SIG-M5 (cell line): ENCODE measurements at regions not wholly inside any gene's neighbourhood (a gene's known extent, or its start where the extent isn't known, plus 50 kb on each side); places are given as distances from the start of the nearest gene placed in this dataset.
"Not testable (repeated sequence)": the region's sequence is repeated elsewhere in the genome, so short reads cannot be mapped to it uniquely, and the experiment has no call there.

ENCODE experiments used
- DNase-seq: peaks from one replicate; lab custom pipeline; 2025; lab: John Stamatoyannopoulos, UW

DNA sequence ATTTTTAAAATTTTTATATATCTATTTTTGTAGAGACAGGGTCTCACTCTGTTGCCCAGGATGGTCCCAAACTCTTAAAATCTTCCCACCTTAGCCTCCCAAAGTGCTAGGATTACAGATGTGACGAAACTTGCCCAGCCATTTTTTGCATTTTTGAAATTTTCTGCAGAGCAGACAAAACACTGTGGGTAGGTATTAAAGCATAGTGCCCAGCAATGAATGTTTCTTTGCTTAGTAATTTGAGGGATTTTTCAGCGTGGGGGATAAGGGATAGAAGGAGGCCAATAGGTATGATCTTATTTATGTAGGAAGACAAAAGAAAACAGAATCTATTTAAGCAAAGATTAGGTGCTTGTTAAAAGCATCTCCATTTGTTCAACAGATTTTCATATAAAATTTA is 446.8 kb upstream of the DPH6 start:
- no peak for DNase-seq

DNA sequence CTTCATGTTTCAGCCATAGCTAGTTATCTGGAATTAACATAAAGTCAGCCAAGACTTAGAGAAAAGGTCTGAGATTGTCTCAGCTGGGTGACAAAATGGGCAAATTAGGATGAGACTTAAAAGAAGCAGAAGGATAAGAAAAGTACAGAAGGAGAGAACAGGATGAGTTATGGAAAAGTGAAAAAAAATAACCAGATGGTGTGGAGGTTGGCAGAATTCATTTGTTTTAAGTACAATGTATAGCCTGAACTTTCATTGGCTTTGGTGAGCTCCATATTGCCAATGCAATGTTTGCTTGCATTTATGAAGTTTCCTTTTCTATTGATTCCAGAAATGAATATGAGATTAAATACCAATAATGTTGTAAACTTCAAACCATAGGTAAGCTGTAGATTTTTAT is 447.2 kb upstream of the DPH6 start:
- DNase-seq: no peak

DNA sequence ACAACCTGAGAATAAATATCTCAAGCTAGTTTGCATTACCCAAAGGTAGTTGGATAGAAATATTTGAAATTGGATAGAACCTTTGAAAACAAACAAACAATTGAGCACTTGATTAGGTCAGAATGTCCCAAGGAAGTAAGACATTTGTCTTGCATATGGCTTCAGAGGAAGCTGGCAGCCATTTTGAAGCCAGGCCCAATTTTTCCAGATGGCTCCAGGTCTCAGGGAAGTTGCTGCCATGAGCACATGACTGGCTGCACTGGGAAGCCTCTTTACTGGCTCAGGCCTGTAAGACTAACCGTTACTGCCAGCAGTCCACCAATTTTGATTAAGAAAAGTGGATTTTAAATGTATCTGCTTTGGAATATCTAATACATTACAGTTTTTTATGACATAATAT is 448.9 kb upstream of the DPH6 start:
- DNase-seq: no peak

DNA sequence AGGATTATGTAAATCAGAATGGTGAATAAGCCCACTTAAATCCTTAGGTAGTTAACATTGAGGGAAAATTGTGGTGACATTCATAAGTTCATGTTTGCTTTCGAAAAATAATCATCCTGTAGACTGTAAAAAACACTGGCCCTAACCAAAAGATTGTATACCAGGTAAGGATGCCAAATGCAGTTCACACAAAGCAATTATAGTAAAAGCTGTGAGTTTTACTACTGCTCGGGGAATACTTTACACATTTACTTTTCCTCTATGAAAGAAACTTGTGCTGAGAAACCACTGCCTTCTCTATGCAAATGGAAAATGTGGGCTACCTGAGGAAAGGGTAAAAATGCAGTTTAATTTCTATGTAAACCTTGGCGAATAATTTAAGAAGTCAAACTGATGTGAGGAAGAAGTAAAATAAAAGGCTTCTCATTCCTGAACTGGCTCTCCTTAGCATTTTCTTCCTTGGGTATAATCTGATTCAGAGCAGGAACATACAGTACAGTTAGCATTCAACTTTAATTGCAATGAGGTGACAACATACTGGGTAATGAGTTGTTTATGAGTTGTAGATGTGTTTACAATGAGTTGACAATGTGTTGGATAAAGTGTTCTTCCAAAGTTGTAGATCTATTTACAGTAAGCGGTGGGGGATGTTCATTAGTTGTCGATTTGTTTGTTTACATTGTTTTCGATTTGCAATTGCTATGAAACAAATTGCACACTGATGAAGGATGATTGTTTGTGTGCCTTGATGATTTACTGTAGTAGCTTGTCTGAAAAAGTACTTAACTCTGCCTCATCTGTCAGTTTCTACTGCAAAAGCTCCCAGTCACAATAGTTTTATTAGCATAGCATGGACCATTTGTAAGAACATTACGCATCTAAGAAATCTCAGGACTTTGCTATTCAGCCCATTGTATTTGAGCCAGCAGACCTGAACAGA is 453.0 kb upstream of the DPH6 start:
- DNase-seq: no peak

- no peak for DNase-seq
Observed at GRCh38 chr15:36004891-36005490, 459.0 kb upstream of the DPH6 start.

DNA sequence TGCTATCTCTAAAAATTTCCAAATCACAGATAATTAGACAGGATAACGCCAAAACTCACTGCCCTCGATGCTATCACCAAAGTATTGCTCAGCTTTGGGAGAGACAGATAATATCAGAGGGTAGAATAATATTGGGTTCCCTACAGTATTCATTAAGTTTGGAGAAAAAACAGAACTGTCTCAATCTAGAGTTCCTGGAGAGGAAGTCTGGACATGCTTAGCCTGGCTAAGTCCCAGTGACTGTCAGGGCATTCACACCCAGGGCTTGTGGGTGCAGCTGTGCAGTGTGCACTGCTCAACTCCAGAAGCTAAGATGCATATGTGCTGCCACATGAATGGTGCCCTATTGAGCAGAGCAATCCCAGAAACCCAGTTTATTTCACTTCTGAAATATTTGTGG is 459.6 kb upstream of the DPH6 start:
- no peak for DNase-seq

DNA sequence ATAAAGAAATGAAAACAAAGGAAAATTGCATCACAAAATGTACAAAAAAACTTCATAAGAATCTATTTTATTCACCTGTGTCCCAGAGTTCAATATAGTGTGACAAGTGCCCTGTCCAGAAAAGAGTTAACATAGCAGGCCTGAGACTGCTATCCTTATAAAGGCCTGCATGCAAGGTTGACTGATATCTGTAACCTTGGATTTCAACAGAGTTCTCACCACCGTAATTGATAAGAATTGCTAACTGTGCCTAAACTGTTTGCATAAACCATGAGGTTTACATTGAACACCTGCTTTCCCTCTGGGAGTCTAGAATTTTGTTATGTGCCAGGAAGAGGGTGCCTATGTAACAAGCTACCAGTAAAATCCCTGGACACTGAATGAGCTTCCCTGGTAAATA is 461.7 kb upstream of the DPH6 start:
- DNase-seq: no peak

DNA sequence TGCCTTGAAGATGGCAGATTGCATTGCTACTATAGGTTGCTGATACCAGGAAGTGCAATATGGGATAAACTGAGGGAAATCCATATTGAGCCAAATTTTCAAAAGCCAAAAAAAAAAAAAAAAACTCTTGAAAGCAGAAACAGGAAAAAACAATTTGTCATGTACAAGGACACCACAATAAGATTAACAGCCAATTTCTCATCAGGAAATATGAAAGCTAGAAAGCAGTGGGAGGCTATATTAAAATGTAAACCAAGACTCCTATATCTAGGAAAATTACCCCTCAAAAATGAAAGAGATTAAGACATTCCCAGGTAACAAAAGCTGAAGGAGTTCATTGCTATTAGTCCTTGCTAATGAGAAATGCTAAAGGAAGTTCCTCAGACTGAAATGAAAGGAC is 462.8 kb upstream of the DPH6 start:
- no peak for DNase-seq

DNA sequence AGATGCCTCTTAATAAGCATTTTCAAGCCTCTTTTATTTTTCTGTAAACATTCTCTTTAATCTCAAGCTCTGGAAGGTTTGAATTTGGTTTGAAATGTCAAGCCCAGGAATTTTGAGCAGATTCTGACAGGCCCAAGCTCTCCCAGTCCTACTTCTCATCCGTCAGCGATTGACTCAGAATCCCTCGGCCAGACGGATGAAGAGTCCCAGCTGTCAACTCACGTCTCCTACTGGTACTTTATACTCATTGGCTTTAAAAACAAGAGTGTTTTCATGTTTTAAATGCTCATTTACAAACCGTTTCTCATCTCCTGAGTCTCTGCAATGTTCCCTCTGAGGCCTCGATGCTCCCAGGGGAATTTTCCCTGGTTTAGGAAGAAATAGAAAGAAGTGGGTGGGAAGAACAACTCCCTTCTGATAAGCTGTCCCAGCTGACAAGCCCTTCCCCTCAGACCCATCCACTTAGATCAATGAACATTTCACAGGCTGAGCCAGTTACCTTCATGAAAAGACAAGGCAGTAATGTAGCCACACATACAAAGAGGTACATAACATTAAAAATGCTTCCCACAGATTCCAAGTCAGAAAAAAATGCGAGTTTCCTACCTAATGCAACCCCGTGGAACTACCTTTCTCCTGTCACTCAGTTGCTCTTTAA is 478.2 kb upstream of the DPH6 start:
- no peak for DNase-seq

DNA sequence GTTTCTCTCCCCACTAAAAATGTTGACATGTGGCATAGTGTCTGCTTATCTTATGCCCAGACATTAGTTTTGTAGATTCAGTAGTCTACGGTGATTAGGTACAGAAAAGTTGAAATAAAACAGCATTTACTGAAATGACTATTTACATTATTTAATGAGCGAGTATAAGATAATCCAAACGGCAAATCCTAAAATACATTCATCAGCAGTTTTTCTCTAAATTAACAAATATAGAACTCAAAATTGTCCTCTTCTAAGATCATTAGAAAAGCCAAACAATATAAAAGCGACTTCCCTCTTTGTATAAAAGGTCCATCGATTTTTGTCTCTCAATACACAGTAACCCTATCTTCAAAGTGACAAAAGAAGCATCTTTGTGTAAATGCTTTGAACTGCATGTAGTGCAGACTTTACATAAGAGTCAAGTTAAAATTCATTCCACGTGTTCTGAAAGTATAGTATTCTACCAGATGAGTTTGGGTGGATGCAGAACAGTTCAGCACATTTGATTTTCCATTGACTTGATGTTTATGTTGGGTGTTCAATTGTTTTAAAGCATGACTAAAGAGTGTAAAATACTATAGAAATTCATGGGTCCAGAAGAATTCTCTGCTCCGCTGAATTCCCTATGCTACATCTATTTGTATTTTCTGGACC is 480.8 kb upstream of the DPH6 start:
- DNase-seq: no peak

GRCh38 chr15:36029606-36030210 is 483.7 kb upstream of the DPH6 start:
- no peak for DNase-seq

GRCh38 chr15:36039996-36040572 is 494.1 kb upstream of the DPH6 start:
- DNase-seq: no peak

GRCh38 chr15:36047018-36047716 is 501.2 kb upstream of the DPH6 start:
- not testable (repeated sequence) for DNase-seq

DNA sequence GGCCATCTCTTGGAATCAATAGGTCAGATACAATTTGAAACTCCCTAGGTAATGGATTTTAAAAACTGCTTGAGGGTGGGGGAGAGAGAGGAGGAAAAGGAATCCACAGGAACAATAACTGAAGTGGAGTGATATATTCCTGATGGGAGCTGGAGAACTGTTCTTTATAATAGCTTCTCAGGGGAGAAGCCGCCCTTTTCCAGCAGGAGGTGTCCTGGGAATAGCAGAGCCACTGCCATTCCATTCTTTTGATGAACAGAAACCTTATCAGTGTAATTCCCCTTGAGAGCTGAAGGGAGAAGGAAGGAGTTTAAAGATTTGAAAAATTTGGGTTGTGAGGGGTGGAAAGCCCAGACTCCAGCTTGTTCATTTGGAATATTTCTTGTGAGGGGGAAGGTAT is 504.9 kb upstream of the DPH6 start:
- DNase-seq: no peak

DNA sequence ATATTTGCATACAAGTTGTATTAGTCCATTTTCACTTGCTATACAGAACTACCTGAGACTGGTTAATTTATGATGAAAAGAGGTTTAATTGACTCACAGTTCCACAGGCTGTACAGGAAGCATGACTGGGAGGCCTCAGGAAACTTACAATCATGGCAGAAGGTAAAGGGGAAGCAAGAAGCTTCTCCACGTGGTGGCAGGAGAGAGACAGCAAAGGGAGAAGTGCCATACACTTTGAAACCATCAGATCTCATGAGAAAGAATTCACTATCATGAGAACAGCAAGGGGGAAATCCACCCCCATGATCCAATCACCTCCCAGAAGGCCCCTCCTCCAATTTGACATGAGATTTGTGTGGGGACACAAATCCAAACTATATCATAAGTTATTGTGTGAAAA is 506.7 kb upstream of the DPH6 start:
- not testable (repeated sequence) for DNase-seq

DNA sequence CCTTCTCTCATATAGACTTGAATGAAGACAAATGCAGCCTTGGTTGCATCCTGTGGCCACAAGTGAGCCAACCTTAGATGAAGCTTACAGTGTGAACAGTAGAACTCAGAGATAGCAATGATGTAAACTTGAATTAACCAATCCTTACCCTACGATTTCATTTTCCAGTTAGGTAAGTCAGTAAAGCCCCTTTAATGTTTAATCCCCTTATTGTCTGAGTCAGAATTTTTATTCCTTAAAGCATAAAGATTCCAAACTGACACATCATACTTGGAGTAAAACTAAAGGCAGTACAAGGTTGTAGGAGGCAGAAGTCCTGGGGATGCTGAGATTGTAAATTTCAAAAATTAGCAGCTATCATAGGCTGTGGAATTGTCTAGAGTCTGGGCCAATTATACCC is 507.8 kb upstream of the DPH6 start:
- no peak for DNase-seq

GRCh38 chr15:36059596-36059995 is 513.6 kb upstream of the DPH6 start:
- no peak for DNase-seq

DNA sequence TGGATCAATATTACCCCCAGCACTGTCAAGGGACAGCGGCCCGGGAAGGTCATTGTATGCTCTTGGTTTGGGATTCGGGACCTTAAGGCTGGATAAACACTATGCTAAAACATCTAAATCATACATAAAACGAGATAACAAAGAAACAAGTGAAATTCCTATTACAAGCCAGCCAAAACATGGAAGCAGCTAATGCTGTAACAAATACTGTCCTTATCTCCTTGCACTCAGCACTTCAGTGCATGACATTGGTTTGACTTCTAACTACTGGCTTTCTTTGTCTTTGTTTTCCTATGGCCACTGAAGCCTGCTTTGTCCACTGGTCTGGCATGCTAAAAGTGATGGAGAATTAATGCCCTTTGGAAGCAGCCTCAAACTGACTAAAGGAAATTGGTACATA is 516.4 kb upstream of the DPH6 start:
- no peak for DNase-seq

GRCh38 chr15:36066757-36067156 is 512.7 kb upstream of the CDIN1 start:
- no peak for DNase-seq

DNA sequence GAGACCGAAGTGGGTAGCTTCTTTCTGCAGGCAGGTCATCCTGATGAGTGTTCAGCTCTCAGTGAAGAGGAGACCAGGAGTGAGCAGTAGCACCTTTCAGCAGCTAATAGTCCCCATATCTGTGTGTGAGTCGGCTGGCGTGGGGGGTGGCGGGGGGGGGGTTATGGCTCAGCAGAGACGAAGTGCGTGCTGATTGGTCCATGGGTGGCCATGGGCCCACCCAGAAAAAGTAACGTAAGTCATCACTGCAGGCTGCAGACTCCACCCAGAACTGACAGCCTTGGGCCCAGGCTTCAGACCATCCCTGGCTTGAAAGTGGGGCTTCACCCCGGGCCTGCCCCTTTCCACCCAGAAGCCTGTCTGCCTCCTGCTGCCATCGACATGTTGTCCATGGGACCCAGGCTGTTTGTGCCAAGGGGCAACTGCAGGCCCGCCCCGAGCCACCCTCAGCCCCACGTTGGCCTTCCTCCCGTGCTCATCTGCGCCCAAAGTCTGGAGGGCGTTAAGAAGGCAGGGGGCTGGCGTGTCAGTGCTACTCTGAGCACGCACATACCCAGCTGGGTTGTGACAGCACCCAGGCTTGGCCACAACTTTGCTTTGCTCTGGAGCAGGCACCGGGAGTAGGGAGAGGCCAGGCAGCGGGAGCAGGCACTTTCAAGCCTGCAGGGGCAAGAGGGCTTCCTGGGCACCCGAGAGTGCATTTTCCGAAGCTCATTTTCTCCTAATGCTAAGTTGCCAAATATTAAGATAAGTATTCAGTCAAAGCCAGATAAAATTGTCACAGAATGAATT is 511.7 kb upstream of the CDIN1 start:
- DNase-seq: no peak
